GM18520 (cell line): ENCODE measurements at regions not wholly inside any gene's neighbourhood (a gene's known extent, or its start where the extent isn't known, plus 50 kb on each side); places are given as distances from the start of the nearest gene placed in this dataset.
"Not testable (repeated sequence)": the region's sequence is repeated elsewhere in the genome, so short reads cannot be mapped to it uniquely, and the experiment has no call there.

ENCODE experiments used
- ATAC-seq: cut with Tn5 transposase; IDR thresholded peaks from one replicate; pipeline ENCODE4 v1.9.1; 2021; ENCODE audit not compliant: unreplicated experiment

GRCh38 chr6:81875782-81876293, 123.4 kb upstream of the TENT5A start:
- no peak for ATAC-seq

DNA sequence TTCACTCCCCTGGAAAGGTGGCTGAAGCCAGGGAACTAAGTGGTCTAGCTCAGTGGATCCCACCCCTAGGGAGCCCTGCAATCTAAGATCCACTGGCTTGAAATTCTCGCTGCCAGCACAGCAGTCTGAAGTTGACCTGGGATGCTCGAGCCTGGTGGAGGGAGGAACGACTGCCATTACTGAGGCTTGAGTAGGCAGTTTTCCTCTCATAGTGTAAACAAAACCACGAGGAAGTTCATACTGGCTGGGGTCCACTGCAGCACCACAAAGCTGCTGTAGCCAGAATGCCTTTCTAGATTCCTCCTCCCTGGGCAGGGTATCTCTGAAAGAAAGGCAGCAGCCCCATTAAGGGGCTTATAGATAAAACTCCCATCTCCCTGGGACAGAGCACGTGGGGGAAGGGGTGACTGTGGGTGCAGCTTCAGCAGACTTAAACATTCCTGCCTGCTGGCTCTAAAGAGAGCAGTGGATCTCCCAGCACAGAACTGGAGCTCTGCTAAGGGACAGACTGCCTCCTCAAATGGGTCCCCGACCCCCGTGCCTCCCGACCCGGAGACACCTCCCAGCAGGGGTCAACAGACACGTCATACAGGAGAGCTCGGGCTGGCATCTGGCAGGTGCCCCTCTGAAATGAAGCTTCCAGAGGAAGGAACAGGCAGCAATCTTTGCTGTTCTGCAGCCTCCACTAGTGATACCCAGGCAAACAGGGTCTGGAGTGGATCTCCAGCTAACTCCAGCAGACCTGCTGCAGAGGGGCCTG, 117.4 kb upstream of the TENT5A start:
- ATAC-seq, result not testable (repeated sequence)

- ATAC-seq, result no peak
These were observed 113.2 kb upstream of the TENT5A start for GRCh38 chr6:81865712-81866111.

DNA sequence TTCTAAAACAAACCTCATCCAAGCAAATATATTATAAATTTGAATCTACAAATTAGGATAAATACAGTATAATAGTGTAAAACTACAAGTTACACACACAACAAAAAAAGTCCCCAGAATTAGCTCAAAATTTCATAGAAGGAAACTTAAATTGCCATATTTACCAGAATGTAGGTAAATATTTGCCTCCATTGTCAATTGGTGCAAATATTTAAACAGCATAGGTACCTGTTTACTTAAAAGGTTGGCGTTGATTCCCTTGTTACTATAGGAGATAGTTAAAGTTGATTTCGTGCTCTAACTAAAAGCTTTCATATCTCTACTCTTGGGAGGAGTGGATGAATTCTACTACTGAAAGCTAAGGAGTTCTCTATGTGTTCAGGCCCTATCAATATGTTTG, 111.6 kb upstream of the TENT5A start:
- no peak for ATAC-seq

- ATAC-seq, result no peak
These were observed 110.6 kb upstream of the TENT5A start for GRCh38 chr6:81863123-81863522.

- ATAC-seq, result no peak
These were observed 108.8 kb upstream of the TENT5A start for GRCh38 chr6:81861281-81861680.

- ATAC-seq, result no peak
These were observed 107.4 kb upstream of the TENT5A start for GRCh38 chr6:81859884-81860283.

- no peak for ATAC-seq
These were observed 105.3 kb upstream of the TENT5A start for GRCh38 chr6:81857812-81858211.

DNA sequence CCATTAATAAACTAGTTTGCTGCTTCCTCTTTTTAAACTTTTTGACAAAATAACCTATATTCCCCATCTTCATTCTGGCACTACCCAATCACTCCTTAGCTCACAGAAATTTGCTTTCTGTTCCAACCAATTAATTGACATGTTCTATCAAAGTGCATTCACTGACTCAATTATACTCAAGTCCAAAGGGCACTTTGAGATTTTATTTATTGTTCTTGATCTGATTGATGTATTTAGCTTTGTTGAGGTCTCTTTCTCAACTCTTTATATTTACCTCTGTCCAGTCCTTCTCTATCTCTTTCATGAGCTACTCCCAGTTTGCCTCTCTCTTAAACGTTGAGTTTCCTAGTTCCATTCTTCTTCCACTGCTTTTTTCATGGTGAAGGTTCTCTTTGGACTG, 104.4 kb upstream of the TENT5A start:
- ATAC-seq, result no peak

DNA sequence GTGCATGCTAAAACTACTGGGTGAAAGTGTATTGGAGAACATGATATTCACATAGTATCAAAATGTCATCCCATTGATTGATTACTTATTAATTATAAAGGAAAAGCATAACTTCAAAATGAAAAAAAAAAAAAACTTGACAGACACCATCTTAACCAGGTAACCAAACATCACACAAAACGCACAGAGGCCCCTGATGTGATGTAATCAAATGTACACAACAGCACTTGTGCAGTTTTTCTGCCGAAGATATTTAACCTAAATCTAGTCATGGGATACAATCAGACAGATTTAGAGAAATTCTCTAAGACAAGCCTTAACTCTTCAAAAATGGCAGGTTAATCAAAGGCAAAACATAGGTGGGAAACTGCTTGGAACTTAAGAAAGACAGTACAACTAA, 102.0 kb upstream of the TENT5A start:
- no peak for ATAC-seq

DNA sequence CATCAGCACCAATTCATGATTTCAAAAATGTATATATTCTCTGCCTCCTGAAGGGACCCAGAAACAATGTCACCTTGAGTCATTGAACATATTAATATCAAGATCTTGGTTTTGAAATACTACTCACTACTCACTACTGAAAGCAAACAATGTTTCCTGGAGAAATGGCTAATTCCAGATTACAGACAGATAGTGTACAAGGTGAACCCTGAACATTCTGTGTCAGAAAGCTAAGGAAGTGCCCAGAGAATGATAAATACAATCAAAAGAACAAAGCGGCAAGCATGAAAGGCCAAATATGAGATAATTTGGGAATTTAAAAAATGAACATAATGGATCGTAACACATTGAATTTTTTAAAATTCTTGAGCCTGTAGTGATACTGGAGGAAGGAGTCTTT, 101.5 kb upstream of the TENT5A start:
- no peak for ATAC-seq

GRCh38 chr6:81849248-81849647, 96.8 kb upstream of the TENT5A start:
- ATAC-seq, result no peak

DNA sequence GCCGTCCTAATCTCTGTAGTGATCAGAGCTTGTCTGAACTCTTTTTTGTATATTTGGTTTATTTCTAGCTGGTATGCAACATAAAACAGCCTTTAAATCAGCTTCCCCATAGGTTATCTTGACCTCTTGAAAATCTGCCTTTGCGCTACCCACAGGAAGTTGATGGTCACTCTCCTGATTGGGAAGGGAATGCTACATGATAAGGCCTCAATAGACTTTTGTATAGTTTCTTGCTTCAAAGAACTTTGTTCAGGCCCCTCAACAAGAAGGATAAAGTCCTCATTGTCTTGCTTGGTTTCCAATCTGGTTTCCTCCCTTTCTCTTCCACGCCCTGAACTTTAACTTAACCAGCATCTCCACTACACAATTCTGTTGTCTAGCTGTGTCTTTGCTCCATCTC, 95.4 kb upstream of the TENT5A start:
- ATAC-seq, result no peak

DNA sequence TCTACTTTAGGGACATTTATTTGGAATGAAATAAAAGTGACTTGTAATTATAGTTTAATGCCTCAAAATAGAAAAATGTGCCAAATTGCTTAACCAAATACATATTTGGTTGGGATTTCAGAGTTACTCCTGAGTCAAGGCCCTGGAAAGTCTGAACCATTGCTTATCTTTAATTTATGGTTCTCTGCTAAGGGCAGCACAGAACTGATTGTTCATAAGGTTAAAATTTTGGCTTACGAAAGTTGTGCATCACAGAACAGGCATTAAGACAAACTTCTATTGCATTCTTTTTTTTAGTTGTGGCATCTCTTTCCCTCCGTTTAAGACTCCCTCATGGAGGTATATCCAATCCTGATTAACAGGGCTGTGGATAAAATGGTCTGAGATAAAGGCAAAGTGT, 92.2 kb upstream of the TENT5A start:
- no peak for ATAC-seq

GRCh38 chr6:81843302-81843701, 90.8 kb upstream of the TENT5A start:
- ATAC-seq, result no peak

DNA sequence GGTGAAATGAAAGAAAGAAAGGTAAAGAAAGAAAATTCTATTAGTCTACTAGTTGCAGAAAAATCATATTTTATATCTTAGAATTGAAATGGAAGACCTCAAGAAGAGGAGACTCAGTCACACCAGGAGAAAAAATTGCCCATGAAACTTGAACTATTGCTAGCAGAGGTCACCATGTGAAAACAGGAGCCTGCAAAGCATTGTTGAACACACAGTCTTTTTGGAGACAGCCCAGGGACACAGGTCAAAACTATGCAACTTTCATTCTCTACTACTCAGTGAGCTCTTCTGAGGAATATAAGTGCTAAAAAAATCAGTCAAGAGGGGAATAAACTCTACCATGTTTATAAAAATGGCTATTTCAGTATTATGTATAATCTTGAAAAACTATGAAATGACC, 89.8 kb upstream of the TENT5A start:
- no peak for ATAC-seq

DNA sequence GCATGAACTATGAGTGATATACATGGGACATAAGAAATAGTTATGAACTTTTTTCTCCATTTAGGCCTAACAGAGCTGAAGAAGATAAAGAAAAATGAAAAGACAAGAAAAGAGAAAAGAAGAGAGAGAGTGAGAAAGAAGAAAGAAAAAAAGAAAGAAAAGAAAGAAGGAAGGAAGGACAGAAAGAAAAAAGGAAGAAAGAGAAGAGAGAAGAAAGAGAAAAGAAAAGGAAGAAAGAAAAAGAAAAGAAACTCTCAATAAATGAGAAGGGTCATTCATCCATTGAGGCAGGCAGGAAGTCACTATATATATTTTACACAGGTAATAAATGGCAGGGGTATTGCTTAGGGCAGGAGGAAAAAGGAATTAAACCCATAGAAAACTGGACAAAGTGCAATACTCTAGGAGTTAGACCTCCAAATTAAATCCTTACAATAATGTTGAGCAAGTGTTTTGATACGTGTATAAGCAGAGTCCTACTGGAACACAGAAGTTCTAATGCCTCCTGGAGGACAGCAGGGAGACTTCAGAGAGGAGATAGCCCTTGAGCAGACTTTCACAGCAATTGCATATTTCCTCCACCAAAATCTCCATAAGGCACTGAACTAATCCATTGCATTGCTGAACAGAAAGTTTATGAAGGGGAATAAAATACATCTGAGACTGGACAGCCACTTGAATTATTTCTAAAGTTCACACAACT, 86.4 kb upstream of the TENT5A start:
- no peak for ATAC-seq

DNA sequence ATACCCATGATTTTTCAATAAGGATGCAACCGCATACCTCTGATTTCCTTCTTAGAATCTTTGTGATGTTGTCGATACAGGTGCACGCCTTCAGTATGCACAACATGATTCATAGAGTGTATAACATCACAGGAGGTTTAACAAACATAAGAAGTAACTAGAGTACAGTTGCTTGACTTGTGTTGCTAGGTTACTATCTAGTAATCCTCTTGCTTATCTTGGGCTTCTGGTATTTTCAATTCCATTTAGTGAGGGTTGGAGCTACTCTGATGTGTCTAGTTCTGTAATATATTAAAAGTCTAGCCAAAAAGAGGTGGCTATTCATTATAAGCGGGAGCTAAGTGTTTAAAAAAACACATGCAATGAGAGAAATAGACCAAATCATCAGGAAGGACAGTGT, 85.5 kb upstream of the TENT5A start:
- no peak for ATAC-seq

DNA sequence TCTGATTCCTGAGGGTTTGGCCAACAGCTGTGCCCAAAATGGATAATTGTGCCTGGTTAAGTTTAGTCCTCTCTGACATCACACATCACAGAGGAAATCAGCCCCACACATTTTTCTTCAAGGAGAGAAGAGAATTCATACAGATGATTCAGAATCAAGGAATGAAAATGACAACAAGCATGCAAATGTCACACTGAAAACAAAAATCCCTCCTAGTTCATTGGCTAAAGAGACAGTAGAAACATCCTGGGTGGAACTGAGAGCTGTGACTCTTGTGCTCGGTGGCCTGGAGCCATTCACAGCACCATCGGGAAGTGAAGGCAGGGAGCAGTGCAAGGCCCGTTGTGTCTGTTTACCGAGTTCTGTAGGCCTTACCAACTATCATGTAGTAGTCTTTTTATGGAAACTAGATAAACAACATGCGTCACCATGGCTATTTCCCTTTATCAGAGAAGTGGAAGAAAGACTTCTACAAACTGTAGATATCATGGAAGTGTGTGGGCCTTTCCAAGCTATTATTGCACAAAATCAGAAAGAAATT, 81.7 kb upstream of the TENT5A start:
- ATAC-seq, result no peak

DNA sequence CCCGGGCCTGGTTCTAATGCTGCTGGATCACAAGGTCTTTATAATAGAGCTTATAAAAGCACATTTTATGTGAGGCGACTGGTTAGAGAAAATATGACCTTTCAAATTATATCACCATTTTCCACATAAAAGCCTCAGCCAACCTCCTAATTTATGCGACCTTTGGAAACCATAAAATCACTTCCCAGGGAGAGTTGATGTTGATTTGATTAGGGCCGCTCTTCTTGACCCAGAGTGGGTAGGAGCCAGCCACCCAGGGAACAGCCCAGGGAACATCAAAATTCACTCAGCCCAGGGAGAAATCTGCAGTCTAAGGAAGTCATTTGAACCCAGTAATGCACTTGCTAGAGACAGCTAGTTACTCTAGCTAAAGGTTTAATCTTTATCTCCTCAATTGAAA, 79.8 kb upstream of the TENT5A start:
- ATAC-seq, result no peak

GRCh38 chr6:81831274-81831673, 78.8 kb upstream of the TENT5A start:
- no peak for ATAC-seq

GRCh38 chr6:81826784-81827183, 74.3 kb upstream of the TENT5A start:
- no peak for ATAC-seq
